ENCODE measurements at regions not wholly inside any gene's neighbourhood (a gene's known extent, or its start where the extent isn't known, plus 50 kb on each side); places are given as distances from the start of the nearest gene placed in this dataset.

- peaks cover 4% of the 10 kb centered on the region for H3K27me3 Mint-ChIP-seq
These were observed 99.6 kb upstream of the FHIT start for GRCh38 chr3:61350782-61351309.

GRCh38 chr3:61352306-61352705, 101.1 kb upstream of the FHIT start:
- no peak overlapping the region for H3K4me3 Mint-ChIP-seq
- no peaks in the 10 kb centered on the region for H3K27me3 Mint-ChIP-seq
- no peaks in the 10 kb centered on the region for H3K9me3 Mint-ChIP-seq
- DNase-seq (ENCODE audit: extremely low spot score, unreplicated experiment): no peak
- no peak for TF ChIP-seq CTCF (conservative IDR thresholded peaks at IDR 0.05)
- H3K36me3 Mint-ChIP-seq: no peaks in the 10 kb centered on the region
- H3K4me1 Mint-ChIP-seq (ENCODE audit: unreplicated experiment): no peaks in the 10 kb centered on the region
- no peak overlapping the region for H3K27ac Mint-ChIP-seq

More at GRCh38 chr3:61350782-61351309, 99.6 kb upstream of the FHIT start:
- TF ChIP-seq CTCF (conservative IDR thresholded peaks at IDR 0.05): no peak
- no peak overlapping the region for H3K27ac Mint-ChIP-seq
- H3K36me3 Mint-ChIP-seq: no peaks in the 10 kb centered on the region
- no peaks in the 10 kb centered on the region for H3K4me1 Mint-ChIP-seq (ENCODE audit: unreplicated experiment)
- no peaks in the 10 kb centered on the region for H3K9me3 Mint-ChIP-seq
- DNase-seq (ENCODE audit: extremely low spot score, unreplicated experiment): no peak
- no peak overlapping the region for H3K4me3 Mint-ChIP-seq

- Mint-ChIP-seq H3K4me3 (no peak overlapping the region), H3K36me3 (no peaks in the 10 kb centered on the region), H3K27me3 (no peaks in the 10 kb centered on the region), H3K9me3 (no peaks in the 10 kb centered on the region), H3K4me1 (ENCODE audit: unreplicated experiment) (peaks cover 2% of the 10 kb centered on the region), H3K27ac (no peak overlapping the region)
- no peak for TF ChIP-seq CTCF (conservative IDR thresholded peaks at IDR 0.05)
- no peak for DNase-seq (ENCODE audit: extremely low spot score, unreplicated experiment)
These were observed 102.1 kb upstream of the FHIT start for GRCh38 chr3:61353382-61353781.

GRCh38 chr3:61354604-61355003, 103.4 kb upstream of the FHIT start:
- H3K4me3 Mint-ChIP-seq: no peak overlapping the region
- H3K36me3 Mint-ChIP-seq: no peaks in the 10 kb centered on the region
- no peak overlapping the region for H3K27ac Mint-ChIP-seq
- no peaks in the 10 kb centered on the region for H3K9me3 Mint-ChIP-seq
- no peak for TF ChIP-seq CTCF (conservative IDR thresholded peaks at IDR 0.05)
- H3K4me1 Mint-ChIP-seq (ENCODE audit: unreplicated experiment): peaks cover 5% of the 10 kb centered on the region
- DNase-seq (ENCODE audit: extremely low spot score, unreplicated experiment): no peak
- H3K27me3 Mint-ChIP-seq: no peaks in the 10 kb centered on the region

- Mint-ChIP-seq H3K4me3 (no peak overlapping the region), H3K27me3 (no peaks in the 10 kb centered on the region), H3K27ac (no peak overlapping the region), H3K36me3 (no peaks in the 10 kb centered on the region), H3K9me3 (no peaks in the 10 kb centered on the region), H3K4me1 (ENCODE audit: unreplicated experiment) (peaks cover 5% of the 10 kb centered on the region)
- TF ChIP-seq CTCF (conservative IDR thresholded peaks at IDR 0.05): no peak
- no peak for DNase-seq (ENCODE audit: extremely low spot score, unreplicated experiment)
These were observed 105.4 kb upstream of the FHIT start for GRCh38 chr3:61356685-61357084.

GRCh38 chr3:61357902-61358301, 106.7 kb upstream of the FHIT start:
- no peaks in the 10 kb centered on the region for H3K36me3 Mint-ChIP-seq
- no peak for TF ChIP-seq CTCF (conservative IDR thresholded peaks at IDR 0.05)
- no peaks in the 10 kb centered on the region for H3K27me3 Mint-ChIP-seq
- no peak for DNase-seq (ENCODE audit: extremely low spot score, unreplicated experiment)
- H3K9me3 Mint-ChIP-seq: no peaks in the 10 kb centered on the region
- peaks cover 5% of the 10 kb centered on the region for H3K4me1 Mint-ChIP-seq (ENCODE audit: unreplicated experiment)
- no peak overlapping the region for H3K27ac Mint-ChIP-seq
- H3K4me3 Mint-ChIP-seq: no peak overlapping the region

Measured in type B pancreatic cell (in vitro differentiated cells).